ENCODE measurements at regions not wholly inside any gene's neighbourhood (a gene's known extent, or its start where the extent isn't known, plus 50 kb on each side); places are given as distances from the start of the nearest gene placed in this dataset.

DNA sequence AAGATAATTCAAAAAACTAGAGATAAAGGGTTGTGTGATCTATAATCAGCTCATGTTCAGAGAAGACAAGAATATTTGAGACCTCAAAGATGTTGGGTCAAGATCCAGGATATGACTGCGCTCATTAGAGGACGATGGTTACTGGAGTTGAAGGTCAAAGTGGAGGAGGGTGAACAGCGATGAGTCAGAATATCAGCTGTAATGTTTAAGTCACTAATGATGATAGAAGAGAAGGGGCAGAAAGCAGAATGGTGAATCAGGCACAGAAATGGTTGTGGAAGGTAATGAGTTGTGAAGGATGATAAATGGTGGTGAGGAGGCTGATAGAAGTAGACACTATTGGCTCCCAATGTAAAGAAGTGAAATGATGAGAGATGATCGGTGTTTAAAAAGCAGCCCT lies 540.3 kb downstream of the INHBA start:
- no peak for TF ChIP-seq POLR2A (IDR thresholded peaks at IDR 0.05)
- TF ChIP-seq, protein P1, sequence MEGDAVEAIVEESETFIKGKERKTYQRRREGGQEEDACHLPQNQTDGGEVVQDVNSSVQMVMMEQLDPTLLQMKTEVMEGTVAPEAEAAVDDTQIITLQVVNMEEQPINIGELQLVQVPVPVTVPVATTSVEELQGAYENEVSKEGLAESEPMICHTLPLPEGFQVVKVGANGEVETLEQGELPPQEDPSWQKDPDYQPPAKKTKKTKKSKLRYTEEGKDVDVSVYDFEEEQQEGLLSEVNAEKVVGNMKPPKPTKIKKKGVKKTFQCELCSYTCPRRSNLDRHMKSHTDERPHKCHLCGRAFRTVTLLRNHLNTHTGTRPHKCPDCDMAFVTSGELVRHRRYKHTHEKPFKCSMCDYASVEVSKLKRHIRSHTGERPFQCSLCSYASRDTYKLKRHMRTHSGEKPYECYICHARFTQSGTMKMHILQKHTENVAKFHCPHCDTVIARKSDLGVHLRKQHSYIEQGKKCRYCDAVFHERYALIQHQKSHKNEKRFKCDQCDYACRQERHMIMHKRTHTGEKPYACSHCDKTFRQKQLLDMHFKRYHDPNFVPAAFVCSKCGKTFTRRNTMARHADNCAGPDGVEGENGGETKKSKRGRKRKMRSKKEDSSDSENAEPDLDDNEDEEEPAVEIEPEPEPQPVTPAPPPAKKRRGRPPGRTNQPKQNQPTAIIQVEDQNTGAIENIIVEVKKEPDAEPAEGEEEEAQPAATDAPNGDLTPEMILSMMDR (IDR thresholded peaks at IDR 0.05), result no peak
- no peak for TF ChIP-seq POLR2AphosphoS5 (IDR thresholded peaks at IDR 0.05)
- TF ChIP-seq EP300 (IDR thresholded peaks at IDR 0.05), result no peak

Measured in sigmoid colon (tissue), 4 donors.